AG09319 (cell line): ENCODE measurements at regions not wholly inside any gene's neighbourhood (a gene's known extent, or its start where the extent isn't known, plus 50 kb on each side); places are given as distances from the start of the nearest gene placed in this dataset.

ENCODE experiments used
- DNase-seq: peaks from one replicate; pipeline ENCODE4 v3.0.0-alpha.2; 2010; ENCODE audit warnings: low read depth; ENCODE audit errors: extremely low read depth
- TF ChIP-seq, protein P1 (sequence below): IDR thresholded peaks from 2 replicates; pipeline ENCODE4 v1.5.1; 2011; ENCODE audit warnings: low read depth, mild to moderate bottlenecking, inconsistent platforms, low read length, moderate library complexity

DNA sequence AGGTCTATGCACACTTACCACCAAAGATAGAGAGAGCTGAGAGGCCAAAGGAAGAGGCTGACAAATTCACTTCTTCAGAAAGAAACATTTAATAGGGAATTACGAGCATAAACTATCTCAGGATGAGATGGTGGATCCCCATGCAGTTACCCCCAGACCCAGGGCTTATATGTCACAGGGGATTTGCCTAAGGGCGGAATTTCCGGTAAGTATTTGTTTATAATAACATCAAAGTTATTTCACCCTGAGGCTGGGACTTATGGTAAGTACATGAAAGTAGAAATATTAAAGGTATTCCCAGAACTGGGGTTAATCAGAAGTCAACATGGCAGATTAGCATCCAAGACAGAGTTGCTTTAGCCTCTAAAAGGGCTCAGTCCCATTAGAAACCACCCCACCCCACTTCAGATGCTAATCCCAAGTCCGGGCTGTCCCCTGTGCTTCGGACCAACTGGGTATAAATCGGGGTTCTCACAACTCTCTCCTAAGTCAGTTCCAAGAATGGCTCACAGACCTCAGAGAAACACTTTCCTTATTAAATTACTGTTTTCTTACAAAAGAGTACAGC, 247.4 kb upstream of the ZP4 start:
- TF ChIP-seq, protein P1, sequence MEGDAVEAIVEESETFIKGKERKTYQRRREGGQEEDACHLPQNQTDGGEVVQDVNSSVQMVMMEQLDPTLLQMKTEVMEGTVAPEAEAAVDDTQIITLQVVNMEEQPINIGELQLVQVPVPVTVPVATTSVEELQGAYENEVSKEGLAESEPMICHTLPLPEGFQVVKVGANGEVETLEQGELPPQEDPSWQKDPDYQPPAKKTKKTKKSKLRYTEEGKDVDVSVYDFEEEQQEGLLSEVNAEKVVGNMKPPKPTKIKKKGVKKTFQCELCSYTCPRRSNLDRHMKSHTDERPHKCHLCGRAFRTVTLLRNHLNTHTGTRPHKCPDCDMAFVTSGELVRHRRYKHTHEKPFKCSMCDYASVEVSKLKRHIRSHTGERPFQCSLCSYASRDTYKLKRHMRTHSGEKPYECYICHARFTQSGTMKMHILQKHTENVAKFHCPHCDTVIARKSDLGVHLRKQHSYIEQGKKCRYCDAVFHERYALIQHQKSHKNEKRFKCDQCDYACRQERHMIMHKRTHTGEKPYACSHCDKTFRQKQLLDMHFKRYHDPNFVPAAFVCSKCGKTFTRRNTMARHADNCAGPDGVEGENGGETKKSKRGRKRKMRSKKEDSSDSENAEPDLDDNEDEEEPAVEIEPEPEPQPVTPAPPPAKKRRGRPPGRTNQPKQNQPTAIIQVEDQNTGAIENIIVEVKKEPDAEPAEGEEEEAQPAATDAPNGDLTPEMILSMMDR, result no peak
- DNase-seq, result no peak

DNA sequence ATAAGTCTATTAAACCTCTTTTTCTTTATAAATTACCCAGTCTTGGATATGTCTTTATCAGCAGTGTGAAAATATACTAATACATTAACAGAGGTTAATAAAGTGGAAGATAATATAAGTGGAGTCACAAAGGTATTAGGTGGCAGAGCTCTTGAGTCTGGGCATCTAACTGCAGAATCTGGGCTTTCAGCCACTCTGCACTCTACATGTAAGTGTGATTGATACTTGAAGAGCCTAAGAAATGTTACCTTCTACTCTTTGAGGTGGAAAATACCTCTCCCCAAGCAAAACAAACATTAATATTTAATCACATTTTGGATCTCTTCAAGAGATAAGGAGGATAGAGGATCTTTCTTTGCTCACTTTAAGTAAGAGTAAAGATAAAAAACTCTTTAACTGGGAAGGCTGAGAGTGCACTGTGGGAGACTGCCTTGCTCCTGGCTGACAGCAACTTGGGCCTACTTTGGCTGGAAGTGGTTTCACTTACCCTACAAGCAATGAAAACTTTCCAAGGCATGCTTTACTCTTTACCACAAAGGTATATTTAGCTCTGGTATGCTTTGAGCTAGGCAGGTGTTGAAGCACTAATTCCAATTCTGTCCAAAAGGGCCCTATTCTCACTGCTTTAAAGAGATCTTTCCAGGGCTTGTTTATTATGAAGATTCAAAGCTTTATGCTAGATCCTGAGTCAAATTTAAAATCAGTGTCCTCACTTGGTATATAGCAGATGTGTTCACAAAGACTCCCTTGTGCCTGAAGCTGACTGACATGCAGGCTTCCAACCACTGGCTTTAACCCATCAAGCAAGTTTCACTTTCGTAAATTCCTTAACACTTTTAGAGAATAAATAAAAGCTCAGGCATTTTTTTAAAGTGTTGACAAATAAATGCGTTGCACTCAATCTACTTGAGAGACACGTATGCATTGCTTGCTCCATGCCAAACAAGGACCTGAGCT, 245.3 kb upstream of the ZP4 start:
- TF ChIP-seq, protein P1, result no peak
- DNase-seq, result no peak

DNA sequence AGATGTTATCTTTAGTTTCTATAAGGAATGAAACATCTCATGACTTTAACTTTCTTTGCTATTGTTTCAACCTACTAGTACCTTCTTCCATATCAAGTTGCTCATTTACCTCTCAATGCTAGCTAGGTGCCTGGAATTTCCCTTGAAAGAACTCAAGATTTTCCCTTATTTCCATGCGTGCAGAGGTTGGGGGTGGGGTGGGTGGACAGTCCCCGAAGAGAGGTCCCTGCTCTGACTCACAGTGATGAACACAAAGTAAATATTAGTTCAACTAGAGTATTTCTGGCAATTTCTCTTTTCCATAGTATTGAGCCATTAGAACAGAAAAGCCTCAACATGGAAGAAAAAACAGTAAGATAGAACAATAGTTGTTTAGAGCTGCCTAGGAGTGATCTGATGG, 239.0 kb upstream of the ZP4 start:
- no peak for DNase-seq
- TF ChIP-seq, protein P1, result no peak

DNA sequence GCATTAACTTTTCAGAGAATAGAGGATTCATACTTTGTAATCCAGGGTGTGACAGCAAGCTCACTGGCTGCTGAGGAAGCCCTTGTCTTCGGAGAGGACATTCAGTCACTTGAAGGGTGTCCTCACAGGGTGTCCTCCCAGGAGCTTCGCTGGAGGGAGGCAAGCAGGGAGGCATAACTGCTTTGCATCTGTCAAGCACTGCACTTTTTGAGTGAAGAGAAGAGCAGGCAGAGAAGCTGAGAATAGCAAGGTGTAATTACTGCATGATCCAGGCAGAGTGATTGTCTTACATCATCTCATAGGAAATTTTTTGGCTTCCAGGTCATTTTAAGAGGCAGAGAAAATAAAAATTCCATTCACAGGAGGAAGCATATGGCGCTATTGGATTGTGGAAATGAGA, 232.5 kb upstream of the ZP4 start:
- TF ChIP-seq, protein P1, result no peak
- DNase-seq, result no peak

GRCh38 chr1:238119861-238120260, 229.1 kb upstream of the ZP4 start:
- TF ChIP-seq, protein P1, result no peak
- DNase-seq, result no peak

GRCh38 chr1:238119060-238119459, 228.3 kb upstream of the ZP4 start:
- DNase-seq, result no peak
- TF ChIP-seq, protein P1, result no peak

- TF ChIP-seq, protein P1, result no peak
- DNase-seq, result no peak
Observed at GRCh38 chr1:238115852-238116251, 225.1 kb upstream of the ZP4 start.
